C4-2B (cell line): ENCODE measurements at regions not wholly inside any gene's neighbourhood (a gene's known extent, or its start where the extent isn't known, plus 50 kb on each side); places are given as distances from the start of the nearest gene placed in this dataset.
A peak's percentile ranks its signal among the peaks of the same experiment; 100 is the strongest.

Experiments used
- CTCF ChIP-seq: fragments of 450-650 bp; conservative IDR thresholded peaks from 2 replicates; pipeline ENCODE4 v1.5.1; 2017; ENCODE audit warnings: mild to moderate bottlenecking
- ZFX ChIP-seq: fragments of 450-650 bp; IDR thresholded peaks from 2 replicates; pipeline ENCODE4 v1.6.1; 2017

GRCh38 chr10:109126016-109126415, 797.3 kb downstream of the XPNPEP1 start:
- TF ChIP-seq CTCF (peak; percentile 19), ZFX (no peak)
